GM23338 (cell line): ENCODE measurements at regions not wholly inside any gene's neighbourhood (a gene's known extent, or its start where the extent isn't known, plus 50 kb on each side); places are given as distances from the start of the nearest gene placed in this dataset.

Experiments used
- CREB1 ChIP-seq: fragments of 250-450 bp; sonication (Bioruptor Pico); IDR thresholded peaks from 2 replicates; pipeline ENCODE4 v1.5.0; 2020; ENCODE audit warnings: low read depth, mild to moderate bottlenecking, moderate library complexity
- CTCF ChIP-seq, 2 experiments: fragments of 200-600 bp in 1 of 2; sonication (generic) in 1 of 2; conservative IDR thresholded peaks; 2 replicates each; pipeline versions ENCODE4 v1.5.1 to v1.6.1; 2016 to 2017; ENCODE audit warnings: antibody characterized with exemption in 2 of 2, low read depth in 2 of 2, mild to moderate bottlenecking in 2 of 2, moderate library complexity in 1 of 2
- EZH2 ChIP-seq: fragments of 200-600 bp; sonication (generic); IDR thresholded peaks from one replicate; pipeline ENCODE4 v1.8.0; 2017; ENCODE audit warnings: antibody characterized with exemption, mild to moderate bottlenecking, low read depth; ENCODE audit not compliant: unreplicated experiment
- EZH2phosphoT487 ChIP-seq: fragments of 200-600 bp; sonication (generic); IDR thresholded peaks from one replicate; pipeline ENCODE4 v1.8.1; 2018; ENCODE audit warnings: antibody characterized with exemption; ENCODE audit not compliant: unreplicated experiment
- JUNB ChIP-seq: IDR thresholded peaks from one replicate; pipeline ENCODE4 v1.6.1; 2016; ENCODE audit warnings: antibody characterized with exemption; ENCODE audit not compliant: unreplicated experiment
- POLR2AphosphoS5 ChIP-seq: IDR thresholded peaks from 2 replicates; pipeline ENCODE4 v1.6.1; 2016; ENCODE audit warnings: antibody characterized with exemption, low read depth
- STAT1 ChIP-seq: IDR thresholded peaks from one replicate; pipeline ENCODE4 v1.6.1; 2016; ENCODE audit warnings: antibody characterized with exemption; ENCODE audit not compliant: unreplicated experiment
- ZNF114 ChIP-seq: fragments of 250-450 bp; sonication (Bioruptor Pico); IDR thresholded peaks from 2 replicates; pipeline ENCODE4 v1.5.0; 2020; ENCODE audit warnings: mild to moderate bottlenecking, moderate library complexity
- TF ChIP-seq, protein P1 (sequence below): IDR thresholded peaks from one replicate; pipeline ENCODE4 v1.6.1; 2018; ENCODE audit warnings: antibody characterized with exemption; ENCODE audit not compliant: unreplicated experiment
- TF ChIP-seq, protein P2 (sequence below): IDR thresholded peaks from 2 replicates; pipeline ENCODE4 v1.6.1; 2016; ENCODE audit warnings: antibody characterized with exemption

DNA sequence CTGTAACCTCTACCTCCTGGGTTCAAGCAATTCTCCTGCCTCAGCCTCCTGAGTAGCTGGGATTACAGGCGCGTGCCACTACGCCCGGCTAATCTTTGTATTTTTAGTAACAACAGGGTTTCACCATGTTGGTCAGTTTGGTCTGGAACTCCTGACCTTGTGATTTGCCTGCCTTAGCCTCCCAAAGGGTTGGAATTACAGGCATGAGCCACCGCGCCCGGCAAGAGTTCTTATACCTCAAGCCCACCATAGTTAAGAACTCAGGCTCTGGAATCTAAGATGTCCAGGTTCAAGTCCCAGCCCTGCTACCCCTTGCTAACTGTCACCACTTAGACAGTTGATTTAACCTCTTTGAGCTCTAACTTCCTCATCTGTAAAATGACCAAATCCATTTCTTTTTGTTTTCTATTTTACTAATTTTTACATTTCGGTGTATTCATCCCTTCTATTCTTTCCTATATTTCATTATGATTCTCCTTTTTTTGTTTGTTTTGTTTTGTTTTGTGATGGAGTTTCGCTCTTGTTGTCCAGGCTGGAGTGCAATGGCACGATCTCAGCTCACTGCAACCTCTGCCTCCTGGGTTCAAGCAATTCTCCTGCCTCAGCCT lies 104.8 kb upstream of the ZNF217 start:
- TF ChIP-seq CTCF (conservative IDR thresholded peaks at IDR 0.05; ENCODE audit: low read depth in 2 of 2): no peak
- no peak for TF ChIP-seq POLR2AphosphoS5
- TF ChIP-seq EZH2phosphoT487: no peak
- no peak for TF ChIP-seq EZH2
- TF ChIP-seq ZNF114 (CRISPR knock-in tag): no peak
- TF ChIP-seq, protein P1, sequence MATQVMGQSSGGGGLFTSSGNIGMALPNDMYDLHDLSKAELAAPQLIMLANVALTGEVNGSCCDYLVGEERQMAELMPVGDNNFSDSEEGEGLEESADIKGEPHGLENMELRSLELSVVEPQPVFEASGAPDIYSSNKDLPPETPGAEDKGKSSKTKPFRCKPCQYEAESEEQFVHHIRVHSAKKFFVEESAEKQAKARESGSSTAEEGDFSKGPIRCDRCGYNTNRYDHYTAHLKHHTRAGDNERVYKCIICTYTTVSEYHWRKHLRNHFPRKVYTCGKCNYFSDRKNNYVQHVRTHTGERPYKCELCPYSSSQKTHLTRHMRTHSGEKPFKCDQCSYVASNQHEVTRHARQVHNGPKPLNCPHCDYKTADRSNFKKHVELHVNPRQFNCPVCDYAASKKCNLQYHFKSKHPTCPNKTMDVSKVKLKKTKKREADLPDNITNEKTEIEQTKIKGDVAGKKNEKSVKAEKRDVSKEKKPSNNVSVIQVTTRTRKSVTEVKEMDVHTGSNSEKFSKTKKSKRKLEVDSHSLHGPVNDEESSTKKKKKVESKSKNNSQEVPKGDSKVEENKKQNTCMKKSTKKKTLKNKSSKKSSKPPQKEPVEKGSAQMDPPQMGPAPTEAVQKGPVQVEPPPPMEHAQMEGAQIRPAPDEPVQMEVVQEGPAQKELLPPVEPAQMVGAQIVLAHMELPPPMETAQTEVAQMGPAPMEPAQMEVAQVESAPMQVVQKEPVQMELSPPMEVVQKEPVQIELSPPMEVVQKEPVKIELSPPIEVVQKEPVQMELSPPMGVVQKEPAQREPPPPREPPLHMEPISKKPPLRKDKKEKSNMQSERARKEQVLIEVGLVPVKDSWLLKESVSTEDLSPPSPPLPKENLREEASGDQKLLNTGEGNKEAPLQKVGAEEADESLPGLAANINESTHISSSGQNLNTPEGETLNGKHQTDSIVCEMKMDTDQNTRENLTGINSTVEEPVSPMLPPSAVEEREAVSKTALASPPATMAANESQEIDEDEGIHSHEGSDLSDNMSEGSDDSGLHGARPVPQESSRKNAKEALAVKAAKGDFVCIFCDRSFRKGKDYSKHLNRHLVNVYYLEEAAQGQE: no peak
- TF ChIP-seq JUNB: no peak
- TF ChIP-seq, protein P2, sequence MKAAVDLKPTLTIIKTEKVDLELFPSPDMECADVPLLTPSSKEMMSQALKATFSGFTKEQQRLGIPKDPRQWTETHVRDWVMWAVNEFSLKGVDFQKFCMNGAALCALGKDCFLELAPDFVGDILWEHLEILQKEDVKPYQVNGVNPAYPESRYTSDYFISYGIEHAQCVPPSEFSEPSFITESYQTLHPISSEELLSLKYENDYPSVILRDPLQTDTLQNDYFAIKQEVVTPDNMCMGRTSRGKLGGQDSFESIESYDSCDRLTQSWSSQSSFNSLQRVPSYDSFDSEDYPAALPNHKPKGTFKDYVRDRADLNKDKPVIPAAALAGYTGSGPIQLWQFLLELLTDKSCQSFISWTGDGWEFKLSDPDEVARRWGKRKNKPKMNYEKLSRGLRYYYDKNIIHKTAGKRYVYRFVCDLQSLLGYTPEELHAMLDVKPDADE: no peak
- no peak for TF ChIP-seq STAT1
- no peak for TF ChIP-seq CREB1 (CRISPR knock-in tag)
